ENCODE measurements at regions not wholly inside any gene's neighbourhood (a gene's known extent, or its start where the extent isn't known, plus 50 kb on each side); places are given as distances from the start of the nearest gene placed in this dataset.

DNA sequence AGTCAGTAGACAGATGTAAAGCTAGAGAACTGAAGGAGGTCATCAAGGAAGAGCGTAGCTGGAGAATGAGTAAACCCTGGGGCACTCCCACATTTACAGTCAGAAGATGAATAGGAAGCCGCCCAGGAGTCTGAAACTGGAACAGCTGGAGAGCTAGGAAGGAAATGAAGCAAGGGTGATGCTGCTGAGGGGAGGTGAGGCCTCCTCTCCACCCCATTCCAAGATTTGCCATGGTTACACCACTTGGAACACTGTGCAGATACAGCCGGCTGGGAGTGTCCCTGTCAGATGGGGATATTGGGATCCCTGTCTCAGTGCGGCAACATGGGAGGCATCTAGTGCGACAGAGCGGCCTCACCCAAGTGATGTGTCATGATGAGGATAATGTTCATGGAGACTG lies 51.8 kb upstream of the GPI start:
- DNase-seq (ENCODE audit: low spot score), result peak; percentile 32
- no peak for TF ChIP-seq EZH2 (IDR thresholded peaks at IDR 0.05; ENCODE audit: borderline replicate concordance, low read depth, low read length, poor library complexity, severe bottlenecking)
- TF ChIP-seq CTCF (conservative IDR thresholded peaks at IDR 0.05; ENCODE audit: low read depth, low read length), result no peak
- Histone ChIP-seq H3K27ac (ENCODE audit: low read depth, low read length, poor library complexity, severe bottlenecking) (no peak overlapping the region), H3K9me3 (ENCODE audit: low read depth, low read length, poor library complexity, severe bottlenecking) (no peaks in the 10 kb centered on the region), H3K4me1 (ENCODE audit: insufficient read depth, low read length, poor library complexity, severe bottlenecking) (peaks cover 37% of the 10 kb centered on the region), H3K36me3 (ENCODE audit: insufficient read depth, low read length, poor library complexity, severe bottlenecking) (no peaks in the 10 kb centered on the region), H3K27me3 (replicated peaks; ENCODE audit: insufficient read depth, low read depth, low read length, poor library complexity) (no peaks in the 10 kb centered on the region), H3K4me3 (ENCODE audit: low read depth, low read length, poor library complexity, severe bottlenecking) (no peak overlapping the region)
- ChIA-PET POLR2A (ENCODE audit: low non-redundant PET) (no interaction called here), CTCF (no interaction called here)
- intact Hi-C loops (cut with micrococcal nuclease; ENCODE audit: unreplicated experiment), result no loop called here
- BruUV-seq (replicated peaks), result no TSS peak

GRCh38 chr19:34314437-34315313 lies 50.3 kb upstream of the GPI start:
- TF ChIP-seq EZH2 (IDR thresholded peaks at IDR 0.05; ENCODE audit: borderline replicate concordance, low read depth, low read length, poor library complexity, severe bottlenecking) (no peak), CTCF (conservative IDR thresholded peaks at IDR 0.05; ENCODE audit: low read depth, low read length) (no peak)
- no peaks in the 10 kb centered on the region for H3K36me3 ChIP-seq (ENCODE audit: insufficient read depth, low read length, poor library complexity, severe bottlenecking)
- intact Hi-C loops (cut with micrococcal nuclease; ENCODE audit: unreplicated experiment), result no loop called here
- H3K27ac ChIP-seq (ENCODE audit: low read depth, low read length, poor library complexity, severe bottlenecking), result no peak overlapping the region
- BruUV-seq (replicated peaks), result no TSS peak
- POLR2A ChIA-PET (ENCODE audit: low non-redundant PET), result interaction anchor here (0.7 kb wide), 1 partner anchor 90 kb away, joined by 3 read pairs; no protein-coding TSS in a partner anchor
- DNase-seq (ENCODE audit: low spot score), result no peak
- H3K4me3 ChIP-seq (ENCODE audit: low read depth, low read length, poor library complexity, severe bottlenecking), result no peak overlapping the region
- no peaks in the 10 kb centered on the region for H3K27me3 ChIP-seq (replicated peaks; ENCODE audit: insufficient read depth, low read depth, low read length, poor library complexity)
- H3K9me3 ChIP-seq (ENCODE audit: low read depth, low read length, poor library complexity, severe bottlenecking), result no peaks in the 10 kb centered on the region
- peaks cover 22% of the 10 kb centered on the region for H3K4me1 ChIP-seq (ENCODE audit: insufficient read depth, low read length, poor library complexity, severe bottlenecking)
- CTCF ChIA-PET, result interaction anchor here (0.9 kb wide), 1 partner anchor 11 kb away, joined by 10 read pairs; no protein-coding TSS in a partner anchor
